K562 (cell line): ENCODE measurements at regions not wholly inside any gene's neighbourhood (a gene's known extent, or its start where the extent isn't known, plus 50 kb on each side); places are given as distances from the start of the nearest gene placed in this dataset.

Source experiments
- ATAC-seq: fragments of 200-7000 bp; cut with Tn5 transposase; 3 replicates; pipeline ENCODE4 v1.9.1; 2020; ENCODE audit warnings: moderate library complexity
- BruUV-seq: library from RNA; stranded (reverse); fragments of 400-500 nt; replicated peaks from 2 replicates; lab custom pipeline; 2021; lab: Mats Ljungman, UMichigan
- CTCF ChIA-PET: fragments of 300-600 bp; formaldehyde crosslinking; extraction: SDS; loops from one replicate; lab custom pipeline; 2021; ENCODE audit warnings: low intra/inter-chr PET ratio; lab: Yijun Ruan, JAX
- POLR2A ChIA-PET: fragments of 300-600, 350-650 bp; sonication (Branson Sonifier 250); formaldehyde crosslinking; extraction: SDS; loops from one replicate; lab custom pipeline; 2021; ENCODE audit warnings: antibody characterized with exemption, inconsistent platforms; lab: Yijun Ruan, JAX
- DNase-seq, 4 experiments: peaks; one replicate each; pipeline versions ENCODE4 v3.0.0 to v3.0.0-alpha.2; 2011 to 2018; ENCODE audit warnings: low spot score in 3 of 4, mixed read lengths in 3 of 4; ENCODE audit errors: extremely low read depth in 1 of 4
- FAIRE-seq: peaks from 2 replicates; lab custom pipeline; 2011; peaks lifted over from hg19 to GRCh38; lab: Jason Lieb, UNC
- H2AFZ ChIP-seq: 2 replicates; pipeline ENCODE4 v1.6.0; 2011; ENCODE audit warnings: low read depth, low read length, control low read depth, inconsistent platforms
- H3K27ac ChIP-seq: fragments of 200-600 bp; 3 replicates; pipeline ENCODE4 v1.8.0; 2011; ENCODE audit warnings: low read depth, mild to moderate bottlenecking, control low read depth, inconsistent platforms, low read length, moderate library complexity, mixed read lengths; ENCODE audit errors: extremely low read depth
- H3K27me3 ChIP-seq, 2 experiments: fragments of 300-600 bp in 1 of 2; 2 replicates in 1 of 2; 3 replicates in 1 of 2; pipeline versions ENCODE4 v1.6.0 to v1.8.0; 2011; ENCODE audit warnings: inconsistent platforms in 2 of 2, low read length in 2 of 2, mild to moderate bottlenecking in 1 of 2, mixed read lengths in 1 of 2, moderate library complexity in 1 of 2; ENCODE audit not compliant: control insufficient read depth in 2 of 2, insufficient read depth in 2 of 2
- H3K36me3 ChIP-seq: fragments of 300-600 bp; 3 replicates; pipeline ENCODE4 v1.8.0; 2011; ENCODE audit warnings: mild to moderate bottlenecking, low read length, inconsistent platforms; ENCODE audit not compliant: control insufficient read depth, insufficient read depth
- H3K4me1 ChIP-seq, 2 experiments: fragments of 200-600 bp in 1 of 2; replicated peaks in 1 of 2; 2 replicates in 1 of 2; 3 replicates in 1 of 2; pipeline versions ENCODE4 v1.5.1 to v1.8.0; 2011; ENCODE audit warnings: inconsistent platforms in 2 of 2, low read length in 2 of 2, mild to moderate bottlenecking in 1 of 2, mixed read lengths in 1 of 2, moderate library complexity in 1 of 2; ENCODE audit not compliant: control insufficient read depth in 2 of 2, insufficient read depth in 2 of 2
- H3K4me2 ChIP-seq: 2 replicates; pipeline ENCODE4 v1.6.1; 2011; ENCODE audit warnings: low read length, control low read depth, inconsistent platforms, mixed read lengths; ENCODE audit not compliant: insufficient read depth
- H3K4me3 ChIP-seq: fragments of 200-600 bp; sonication (generic), shearing (Covaris generic); 2 replicates; pipeline ENCODE4 v1.5.1; 2016; ENCODE audit warnings: control low read depth, inconsistent platforms
- H3K79me2 ChIP-seq: fragments of 200-600 bp; 3 replicates; pipeline ENCODE4 v1.8.0; 2011; ENCODE audit warnings: low read length, inconsistent platforms; ENCODE audit not compliant: control insufficient read depth, insufficient read depth
- H3K9ac ChIP-seq, 2 experiments: 2 replicates each; pipeline versions ENCODE4 v1.6.0 to v1.6.1; 2011; ENCODE audit warnings: low read depth in 2 of 2, low read length in 2 of 2, control low read depth in 1 of 2, inconsistent platforms in 1 of 2, mild to moderate bottlenecking in 1 of 2, mixed read lengths in 1 of 2; ENCODE audit not compliant: insufficient read depth in 1 of 2
- H3K9me1 ChIP-seq: one replicate; pipeline ENCODE4 v1.6.0; 2011; ENCODE audit warnings: inconsistent platforms, mild to moderate bottlenecking, low read length, moderate library complexity; ENCODE audit not compliant: control insufficient read depth, insufficient read depth
- H3K9me3 ChIP-seq: replicated peaks from 2 replicates; pipeline ENCODE4 v1.5.1; 2011; ENCODE audit warnings: low read depth, low read length, inconsistent platforms; ENCODE audit not compliant: control insufficient read depth, insufficient read depth
- H4K20me1 ChIP-seq: replicated peaks from 2 replicates; pipeline ENCODE4 v1.6.1; 2011; ENCODE audit warnings: low read length, inconsistent platforms, mixed read lengths; ENCODE audit not compliant: control insufficient read depth, insufficient read depth
- COPS2 ChIP-seq: fragments of 450-650 bp; conservative IDR thresholded peaks from 2 replicates; pipeline ENCODE4 v1.6.1; 2016; ENCODE audit warnings: mild to moderate bottlenecking, moderate library complexity
- CTCF ChIP-seq, 3 experiments: IDR thresholded peaks in 2 of 3; conservative IDR thresholded peaks in 1 of 3; 2 replicates each; pipeline ENCODE4 v1.5.1; 2011 to 2012; ENCODE audit warnings: low read length in 3 of 3, mild to moderate bottlenecking in 3 of 3, control low read depth in 2 of 3, improper control_type of control experiment in 1 of 3, inconsistent platforms in 1 of 3, low read depth in 1 of 3, mixed read lengths in 1 of 3, moderate library complexity in 1 of 3; ENCODE audit not compliant: insufficient read depth in 2 of 3
- ESRRA ChIP-seq: fragments of 450-650 bp; IDR thresholded peaks from 2 replicates; pipeline ENCODE4 v1.6.1; 2014; ENCODE audit warnings: low read depth, mild to moderate bottlenecking, moderate library complexity, borderline replicate concordance
- MTF1 ChIP-seq: fragments of 250-450 bp; sonication (Bioruptor Pico); IDR thresholded peaks from 2 replicates; pipeline ENCODE4 v1.9.0; 2021; ENCODE audit warnings: moderate library complexity, mild to moderate bottlenecking, inconsistent platforms, borderline replicate concordance
- NR2C1 ChIP-seq, 2 experiments: fragments of 450-650 bp; IDR thresholded peaks; 2 replicates each; pipeline ENCODE4 v1.6.1; 2017; ENCODE audit warnings: mild to moderate bottlenecking in 2 of 2, antibody characterized with exemption in 1 of 2, inconsistent platforms in 1 of 2, missing compliant biosample characterization in 1 of 2, missing genetic modification characterization in 1 of 2
- NR2C2 ChIP-seq, 2 experiments: fragments of 200-800 bp in 1 of 2; sonication (Bioruptor generic) in 1 of 2; sonication (generic) in 1 of 2; formaldehyde crosslinking in 1 of 2; IDR thresholded peaks; 2 replicates each; pipeline versions ENCODE4 v1.6.1 to v1.8.0; 2016 to 2022; ENCODE audit warnings: mild to moderate bottlenecking in 1 of 2, missing compliant biosample characterization in 1 of 2, missing genetic modification characterization in 1 of 2, missing genetic modification reagents in 1 of 2
- RAD21 ChIP-seq, 2 experiments: fragments of 250-450 bp in 1 of 2; fragments of 450-650 bp in 1 of 2; sonication (Bioruptor Pico) in 1 of 2; formaldehyde crosslinking in 1 of 2; IDR thresholded peaks in 1 of 2; conservative IDR thresholded peaks in 1 of 2; 2 replicates each; pipeline versions ENCODE4 v1.4.0 to v1.8.0; 2020 to 2022; ENCODE audit warnings: mild to moderate bottlenecking in 2 of 2, moderate library complexity in 1 of 2
- WGBS: fragments of 100-300 bp; shearing (Covaris generic); methylation state at CpG from one replicate; pipeline ENCODE4 v1.1.6; 2016; ENCODE audit warnings: low coverage, mixed read lengths; ENCODE audit not compliant: insufficient coverage; ENCODE audit errors: missing lambda C conversion rate; 5-methylcytosine and 5-hydroxymethylcytosine counted together
- in situ Hi-C: fragments of 300-500 bp; cut with MboI; formaldehyde crosslinking; loops from 4 replicates; pipeline ENCODE4 v1.15.0; 2018; ENCODE audit warnings: inconsistent platforms, mixed read lengths
- intact Hi-C: fragments of 100-400 bp; cut with micrococcal nuclease; formaldehyde crosslinking; loops from 2 replicates; pipeline ENCODE4 v1.14.2; 2022

- H3K79me2 ChIP-seq = no peaks in the 10 kb centered on the region
- H3K9me3 ChIP-seq = no peaks in the 10 kb centered on the region
- H3K27ac ChIP-seq = no peak overlapping the region
- no peak for DNase-seq
- no peak overlapping the region for H3K4me3 ChIP-seq
- FAIRE-seq = no peak
- ChIA-PET CTCF (interaction anchor here (0.5 kb wide), 1 partner anchor 825 kb away, joined by 3 read pairs; no protein-coding TSS in a partner anchor), POLR2A (interaction anchor here (0.6 to 1.3 kb wide), 8 partner anchors 10 to 163 kb away, joined by 3 to 5 read pairs (median 3); no protein-coding TSS in a partner anchor)
- BruUV-seq = no TSS peak
- peaks cover 4% of the 10 kb centered on the region; the same call in 1 of the 2 replicates for H4K20me1 ChIP-seq
- intact Hi-C loops (no loop called here), in situ Hi-C loops (no loop called here)
- H2AFZ ChIP-seq = no peak overlapping the region
- ATAC-seq = peak; percentile 12; the same call in 2 of the 3 replicates
- TF ChIP-seq RAD21 (CRISPR knock-in tag; conservative IDR thresholded peaks at IDR 0.05 in 1 of 2, IDR thresholded peaks at IDR 0.05 in 1 of 2) = 0 out of 4 replicates have a peak, but pooled peaks of 1 of the 2 experiments have one; percentile 6
- peak; percentile 57; the same call in 1 of the 2 replicates for TF ChIP-seq NR2C2 (CRISPR knock-in tag; IDR thresholded peaks at IDR 0.05)
- peak; percentile 42; the same call in 1 of the 2 replicates for TF ChIP-seq NR2C2 (tag; IDR thresholded peaks at IDR 0.05)
- TF ChIP-seq NR2C1 (IDR thresholded peaks at IDR 0.05) = peak; percentile 80
- TF ChIP-seq NR2C1 (tag; IDR thresholded peaks at IDR 0.05) = peak; percentile 74; the same call in 1 of the 2 replicates
- TF ChIP-seq MTF1 = no peak
- no peak for TF ChIP-seq COPS2
- peak; percentile 98 for TF ChIP-seq ESRRA
- TF ChIP-seq CTCF (IDR thresholded peaks at IDR 0.05 in 2 of 3, conservative IDR thresholded peaks at IDR 0.05 in 1 of 3; ENCODE audit: insufficient read depth in 2 of 3, low read depth in 1 of 3, low read length in 3 of 3) = 0 out of 6 replicates have a peak, but pooled peaks of 1 of the 3 experiments have one; percentile 5
- peaks cover 0 to 73% of the 10 kb centered on the region in 2 experiments; a peak in 2 of 5 replicates for H3K4me1 ChIP-seq
- no peaks in the 10 kb centered on the region for H3K9me1 ChIP-seq
- H3K9ac ChIP-seq = peak overlapping the region in 1 of 2 experiments; percentile 78; a peak in 2 of 4 replicates
- H3K36me3 ChIP-seq = no peaks in the 10 kb centered on the region
- 69% methylated on average over 19 of the region's 19 CpGs for WGBS
- H3K4me2 ChIP-seq = no peak overlapping the region
- H3K27me3 ChIP-seq = no peaks in the 10 kb centered on the region
These were observed 166.0 kb upstream of the GSE1 start for GRCh38 chr16:85446951-85447692.
